Endodermal cell (in vitro differentiated cells): ENCODE measurements at regions not wholly inside any gene's neighbourhood (a gene's known extent, or its start where the extent isn't known, plus 50 kb on each side); places are given as distances from the start of the nearest gene placed in this dataset.

ENCODE experiments used
- DNase-seq: peaks from one replicate; pipeline ENCODE4 v3.0.0-alpha.2; 2017
- H3K27ac ChIP-seq: 2 replicates; pipeline ENCODE4 v1.5.1; 2013; ENCODE audit warnings: mild to moderate bottlenecking, low read depth, low read length, moderate library complexity
- H3K27me3 ChIP-seq: 2 replicates; pipeline ENCODE4 v1.6.1; 2013; ENCODE audit warnings: mild to moderate bottlenecking, low read length, moderate library complexity; ENCODE audit not compliant: insufficient read depth, control insufficient read depth, poor library complexity, severe bottlenecking
- H3K36me3 ChIP-seq: 2 replicates; pipeline ENCODE4 v1.7.0; 2013; ENCODE audit warnings: mild to moderate bottlenecking, low read length, moderate library complexity; ENCODE audit not compliant: control insufficient read depth, insufficient read depth
- H3K4me1 ChIP-seq: one replicate; pipeline ENCODE4 v1.7.0; 2013; ENCODE audit warnings: low read length; ENCODE audit not compliant: control insufficient read depth, insufficient read depth
- H3K4me3 ChIP-seq: 2 replicates; pipeline ENCODE4 v1.5.1; 2013; ENCODE audit warnings: mild to moderate bottlenecking, low read length, moderate library complexity
- H3K9ac ChIP-seq: 2 replicates; pipeline ENCODE4 v1.6.1; 2013; ENCODE audit warnings: mild to moderate bottlenecking, low read length, moderate library complexity; ENCODE audit not compliant: poor library complexity, severe bottlenecking; ENCODE audit errors: extremely low read depth
- H3K9me3 ChIP-seq: 2 replicates; pipeline ENCODE4 v1.6.1; 2013; ENCODE audit warnings: mild to moderate bottlenecking, low read length, moderate library complexity; ENCODE audit not compliant: control insufficient read depth
- H3K27ac Mint-ChIP-seq: 2 replicates; pipeline ENCODE4 v1.8.0; 2020; ENCODE audit warnings: mixed read lengths
- H3K27me3 Mint-ChIP-seq: 2 replicates; pipeline ENCODE4 v1.8.0; 2021; ENCODE audit warnings: mild to moderate bottlenecking, mixed read lengths; ENCODE audit not compliant: insufficient read depth
- H3K36me3 Mint-ChIP-seq: 2 replicates; pipeline ENCODE4 v1.8.0; 2020; ENCODE audit warnings: low read depth, mixed read lengths
- H3K4me1 Mint-ChIP-seq: 2 replicates; pipeline ENCODE4 v1.8.0; 2020; ENCODE audit warnings: mixed read lengths
- H3K4me3 Mint-ChIP-seq: 2 replicates; pipeline ENCODE4 v1.8.0; 2020; ENCODE audit warnings: mild to moderate bottlenecking, moderate library complexity, mixed read lengths
- H3K9me3 Mint-ChIP-seq: 2 replicates; pipeline ENCODE4 v1.8.0; 2020; ENCODE audit warnings: mild to moderate bottlenecking, mixed read lengths
- WGBS, 2 experiments: methylation state at CpG; one replicate each; pipeline versions ENCODE4 v1.1.5 to v1.1.7; 2013; ENCODE audit warnings: missing lambda C conversion rate in 2 of 2, mixed read lengths in 1 of 2; ENCODE audit not compliant: insufficient coverage in 1 of 2, insufficient read length in 1 of 2; 5-methylcytosine and 5-hydroxymethylcytosine counted together
- TF ChIP-seq, protein P1 (sequence below): fragments of 200-600 bp; sonication (generic); conservative IDR thresholded peaks from 2 replicates; pipeline ENCODE4 v1.5.0; 2021; ENCODE audit warnings: antibody characterized with exemption, mild to moderate bottlenecking

DNA sequence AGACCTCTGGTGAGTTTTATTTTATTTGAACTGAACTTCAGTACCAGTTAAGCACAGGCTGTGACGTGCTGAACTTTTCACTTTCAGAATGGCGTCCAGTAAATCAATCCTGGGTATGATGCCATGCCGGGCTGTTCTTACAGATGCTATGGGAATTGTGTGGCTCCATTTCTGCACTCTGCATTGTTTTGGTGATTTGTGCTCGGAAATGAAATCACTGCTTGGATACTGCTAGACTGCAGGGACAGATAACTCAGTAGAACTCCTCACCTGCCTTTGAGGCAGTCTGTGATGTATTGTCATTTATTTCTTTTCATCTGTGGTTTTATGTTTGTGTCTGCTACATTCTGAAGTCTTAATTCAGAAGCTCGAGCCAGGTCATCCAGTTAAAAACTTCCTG, 172.7 kb downstream of the PTPN11 start:
- peaks cover 72% of the 10 kb centered on the region for H3K27me3 Mint-ChIP-seq
- H3K4me3 Mint-ChIP-seq = no peak overlapping the region
- Histone ChIP-seq H3K9me3 (peaks cover 9% of the 10 kb centered on the region), H3K27ac (no peak overlapping the region), H3K36me3 (no peaks in the 10 kb centered on the region), H3K9ac (no peak overlapping the region), H3K4me1 (no peaks in the 10 kb centered on the region), H3K4me3 (no peak overlapping the region), H3K27me3 (no peaks in the 10 kb centered on the region)
- 74 to 80% methylated on average over 5 of the region's 5 CpGs for WGBS, 2 experiments
- H3K4me1 Mint-ChIP-seq = no peaks in the 10 kb centered on the region
- no peak for DNase-seq
- H3K36me3 Mint-ChIP-seq = no peaks in the 10 kb centered on the region
- H3K27ac Mint-ChIP-seq = no peak overlapping the region
- TF ChIP-seq, protein P1, sequence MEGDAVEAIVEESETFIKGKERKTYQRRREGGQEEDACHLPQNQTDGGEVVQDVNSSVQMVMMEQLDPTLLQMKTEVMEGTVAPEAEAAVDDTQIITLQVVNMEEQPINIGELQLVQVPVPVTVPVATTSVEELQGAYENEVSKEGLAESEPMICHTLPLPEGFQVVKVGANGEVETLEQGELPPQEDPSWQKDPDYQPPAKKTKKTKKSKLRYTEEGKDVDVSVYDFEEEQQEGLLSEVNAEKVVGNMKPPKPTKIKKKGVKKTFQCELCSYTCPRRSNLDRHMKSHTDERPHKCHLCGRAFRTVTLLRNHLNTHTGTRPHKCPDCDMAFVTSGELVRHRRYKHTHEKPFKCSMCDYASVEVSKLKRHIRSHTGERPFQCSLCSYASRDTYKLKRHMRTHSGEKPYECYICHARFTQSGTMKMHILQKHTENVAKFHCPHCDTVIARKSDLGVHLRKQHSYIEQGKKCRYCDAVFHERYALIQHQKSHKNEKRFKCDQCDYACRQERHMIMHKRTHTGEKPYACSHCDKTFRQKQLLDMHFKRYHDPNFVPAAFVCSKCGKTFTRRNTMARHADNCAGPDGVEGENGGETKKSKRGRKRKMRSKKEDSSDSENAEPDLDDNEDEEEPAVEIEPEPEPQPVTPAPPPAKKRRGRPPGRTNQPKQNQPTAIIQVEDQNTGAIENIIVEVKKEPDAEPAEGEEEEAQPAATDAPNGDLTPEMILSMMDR = no peak
- H3K9me3 Mint-ChIP-seq = peaks cover 9% of the 10 kb centered on the region

DNA sequence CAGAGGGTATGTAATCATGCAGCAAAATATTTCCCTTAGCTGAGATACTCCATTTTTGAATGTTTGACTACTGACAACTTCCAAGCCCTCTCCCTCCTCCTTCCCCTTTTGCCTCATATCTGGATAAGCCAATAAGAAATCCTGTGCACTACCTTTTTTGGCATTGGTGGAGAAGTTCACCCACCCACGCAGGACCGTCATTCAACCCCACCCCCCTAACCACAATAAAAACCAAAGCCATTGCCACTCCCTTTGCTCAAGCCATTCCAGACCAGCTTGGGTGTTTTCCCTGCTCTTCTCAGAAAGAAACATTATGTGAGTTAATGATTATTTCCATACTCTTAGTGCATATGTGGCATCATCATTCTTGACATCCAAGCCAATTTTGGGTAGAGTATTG, 176.7 kb downstream of the PTPN11 start:
- no peak overlapping the region for H3K4me3 Mint-ChIP-seq
- no peaks in the 10 kb centered on the region for H3K4me1 ChIP-seq
- WGBS, 2 experiments = 92 to 100% methylated on average over 2 of the region's 2 CpGs
- no peaks in the 10 kb centered on the region for H3K36me3 ChIP-seq
- TF ChIP-seq, protein P1 = no peak
- no peak for DNase-seq
- H3K27ac Mint-ChIP-seq = no peak overlapping the region
- H3K9ac ChIP-seq = no peak overlapping the region
- peaks cover 9% of the 10 kb centered on the region for H3K9me3 Mint-ChIP-seq
- no peaks in the 10 kb centered on the region for H3K36me3 Mint-ChIP-seq
- no peak overlapping the region for H3K27ac ChIP-seq
- H3K27me3 Mint-ChIP-seq = peaks cover 46% of the 10 kb centered on the region
- H3K4me3 ChIP-seq = no peak overlapping the region
- H3K27me3 ChIP-seq = no peaks in the 10 kb centered on the region
- no peaks in the 10 kb centered on the region for H3K4me1 Mint-ChIP-seq
- peaks cover 9% of the 10 kb centered on the region for H3K9me3 ChIP-seq

DNA sequence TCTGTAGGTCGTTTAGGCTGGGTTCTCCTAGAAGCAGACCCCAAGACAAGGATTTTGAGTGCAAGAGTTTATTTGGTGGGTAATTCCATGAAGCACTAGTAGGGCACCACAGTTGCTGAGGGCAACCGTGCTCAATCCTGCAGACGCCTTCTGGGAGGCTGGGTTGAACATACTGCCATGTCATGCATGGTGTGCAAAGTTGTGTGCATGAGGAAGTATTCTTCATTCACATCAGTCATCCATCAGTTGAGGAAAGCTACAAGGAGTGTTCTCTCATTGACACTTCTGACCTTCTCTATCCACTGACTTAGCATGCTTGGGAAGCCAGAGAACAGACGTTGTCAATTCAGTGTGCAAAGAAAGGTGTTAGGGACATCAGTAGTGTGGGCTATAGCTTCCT, 179.2 kb downstream of the PTPN11 start:
- Mint-ChIP-seq H3K4me1 (no peaks in the 10 kb centered on the region), H3K4me3 (no peak overlapping the region), H3K36me3 (no peaks in the 10 kb centered on the region), H3K9me3 (peaks cover 10% of the 10 kb centered on the region), H3K27me3 (peaks cover 32% of the 10 kb centered on the region), H3K27ac (no peak overlapping the region)
- Histone ChIP-seq H3K4me3 (no peak overlapping the region), H3K4me1 (no peaks in the 10 kb centered on the region), H3K27me3 (no peaks in the 10 kb centered on the region), H3K9ac (no peak overlapping the region), H3K27ac (no peak overlapping the region), H3K9me3 (peaks cover 8% of the 10 kb centered on the region), H3K36me3 (no peaks in the 10 kb centered on the region)
- 69 to 81% methylated on average over 2 to 4 of the region's 4 CpGs for WGBS, 2 experiments
- TF ChIP-seq, protein P1 = no peak
- no peak for DNase-seq
